ENCODE measurements at regions not wholly inside any gene's neighbourhood (a gene's known extent, or its start where the extent isn't known, plus 50 kb on each side); places are given as distances from the start of the nearest gene placed in this dataset.

DNA sequence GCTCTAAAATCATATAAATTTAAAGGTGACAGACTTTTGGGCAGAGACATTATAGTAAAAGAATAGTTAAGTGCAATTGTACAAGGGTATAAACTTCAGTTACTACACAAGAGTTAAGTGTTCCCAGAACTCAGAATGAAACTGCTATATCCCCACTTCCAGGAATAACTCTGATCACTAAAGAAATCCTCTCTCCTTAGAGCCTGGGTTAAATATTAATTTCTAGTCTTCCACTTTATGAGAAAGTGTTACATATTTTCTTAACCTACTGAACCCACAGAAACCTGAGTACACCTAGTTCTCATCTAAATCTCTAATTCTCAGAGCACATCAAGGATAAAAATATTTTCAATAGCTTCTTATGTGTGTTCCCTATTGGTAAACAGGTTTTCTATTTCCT is 99.1 kb upstream of the USP38 start:
- DNase-seq: no peak
- Histone ChIP-seq H3K4me3 (ENCODE audit: low read length) (no peak overlapping the region), H3K27me3 (ENCODE audit: control insufficient read depth, insufficient read depth, low read length, poor library complexity, severe bottlenecking) (no peaks in the 10 kb centered on the region), H3K27ac (ENCODE audit: low read depth, low read length) (no peak overlapping the region), H3K36me3 (ENCODE audit: control insufficient read depth, insufficient read depth, low read length) (no peaks in the 10 kb centered on the region), H3K9me3 (ENCODE audit: control insufficient read depth, low read length) (peaks cover 12% of the 10 kb centered on the region), H3K4me1 (ENCODE audit: control insufficient read depth, insufficient read depth, low read length) (no peaks in the 10 kb centered on the region), H3K9ac (ENCODE audit: extremely low read depth, low read length, poor library complexity, severe bottlenecking) (no peak overlapping the region)
- Mint-ChIP-seq H3K27ac (no peak overlapping the region), H3K4me3 (no peak overlapping the region), H3K4me1 (no peaks in the 10 kb centered on the region), H3K9me3 (peaks cover 15% of the 10 kb centered on the region), H3K27me3 (ENCODE audit: insufficient read depth) (no peaks in the 10 kb centered on the region), H3K36me3 (ENCODE audit: low read depth) (peaks cover 7% of the 10 kb centered on the region)
- TF ChIP-seq, protein P1, sequence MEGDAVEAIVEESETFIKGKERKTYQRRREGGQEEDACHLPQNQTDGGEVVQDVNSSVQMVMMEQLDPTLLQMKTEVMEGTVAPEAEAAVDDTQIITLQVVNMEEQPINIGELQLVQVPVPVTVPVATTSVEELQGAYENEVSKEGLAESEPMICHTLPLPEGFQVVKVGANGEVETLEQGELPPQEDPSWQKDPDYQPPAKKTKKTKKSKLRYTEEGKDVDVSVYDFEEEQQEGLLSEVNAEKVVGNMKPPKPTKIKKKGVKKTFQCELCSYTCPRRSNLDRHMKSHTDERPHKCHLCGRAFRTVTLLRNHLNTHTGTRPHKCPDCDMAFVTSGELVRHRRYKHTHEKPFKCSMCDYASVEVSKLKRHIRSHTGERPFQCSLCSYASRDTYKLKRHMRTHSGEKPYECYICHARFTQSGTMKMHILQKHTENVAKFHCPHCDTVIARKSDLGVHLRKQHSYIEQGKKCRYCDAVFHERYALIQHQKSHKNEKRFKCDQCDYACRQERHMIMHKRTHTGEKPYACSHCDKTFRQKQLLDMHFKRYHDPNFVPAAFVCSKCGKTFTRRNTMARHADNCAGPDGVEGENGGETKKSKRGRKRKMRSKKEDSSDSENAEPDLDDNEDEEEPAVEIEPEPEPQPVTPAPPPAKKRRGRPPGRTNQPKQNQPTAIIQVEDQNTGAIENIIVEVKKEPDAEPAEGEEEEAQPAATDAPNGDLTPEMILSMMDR (conservative IDR thresholded peaks at IDR 0.05): no peak

DNA sequence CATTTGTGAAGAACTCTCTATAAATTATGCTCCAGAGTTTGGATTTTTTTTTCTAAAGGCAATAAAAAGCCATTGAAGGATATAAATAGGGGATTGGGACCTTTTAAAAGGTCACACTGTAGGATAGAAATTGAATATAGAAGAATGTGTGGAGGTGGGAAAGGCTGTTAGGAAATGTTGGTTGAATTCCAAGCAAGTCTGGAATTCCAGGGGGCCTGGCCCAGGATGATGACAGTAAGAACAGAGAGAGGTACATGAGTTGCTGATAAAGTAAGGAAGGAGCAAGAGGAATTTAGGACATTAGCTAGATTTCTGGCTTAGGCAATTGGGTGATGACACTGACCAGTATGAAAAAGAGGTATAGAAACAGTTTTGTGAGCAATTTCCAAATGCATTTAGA is 95.4 kb upstream of the USP38 start:
- Histone ChIP-seq H3K4me3 (ENCODE audit: low read length) (no peak overlapping the region), H3K27ac (ENCODE audit: low read depth, low read length) (no peak overlapping the region), H3K36me3 (ENCODE audit: control insufficient read depth, insufficient read depth, low read length) (no peaks in the 10 kb centered on the region), H3K27me3 (ENCODE audit: control insufficient read depth, insufficient read depth, low read length, poor library complexity, severe bottlenecking) (no peaks in the 10 kb centered on the region), H3K9me3 (ENCODE audit: control insufficient read depth, low read length) (peaks cover 32% of the 10 kb centered on the region), H3K4me1 (ENCODE audit: control insufficient read depth, insufficient read depth, low read length) (no peaks in the 10 kb centered on the region), H3K9ac (ENCODE audit: extremely low read depth, low read length, poor library complexity, severe bottlenecking) (no peak overlapping the region)
- DNase-seq: peak; percentile 73
- Mint-ChIP-seq H3K4me1 (no peaks in the 10 kb centered on the region), H3K27ac (no peak overlapping the region), H3K9me3 (peaks cover 28% of the 10 kb centered on the region), H3K27me3 (ENCODE audit: insufficient read depth) (no peaks in the 10 kb centered on the region), H3K36me3 (ENCODE audit: low read depth) (peaks cover 10% of the 10 kb centered on the region), H3K4me3 (no peak overlapping the region)
- TF ChIP-seq, protein P1 (conservative IDR thresholded peaks at IDR 0.05): no peak

DNA sequence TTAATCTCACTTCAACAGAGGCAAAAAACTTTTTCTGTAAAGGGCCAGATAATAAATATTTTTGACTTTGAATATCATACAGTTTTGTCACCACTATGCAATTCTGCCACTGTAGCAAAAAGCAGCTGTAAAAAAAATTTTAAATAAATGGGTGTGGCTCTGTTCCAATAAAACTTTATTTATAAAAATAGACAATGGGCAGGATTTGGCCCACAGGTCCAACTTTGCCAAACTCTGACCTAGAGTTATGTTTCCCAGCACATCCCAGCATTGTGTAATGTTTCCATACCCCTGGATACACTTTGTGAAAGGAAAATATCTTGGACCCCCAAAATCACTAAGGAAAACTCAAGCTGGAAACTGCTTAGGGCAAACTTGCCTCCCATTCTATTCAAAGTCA is 94.9 kb upstream of the USP38 start:
- H3K9ac ChIP-seq (ENCODE audit: extremely low read depth, low read length, poor library complexity, severe bottlenecking): no peak overlapping the region
- H3K27me3 ChIP-seq (ENCODE audit: control insufficient read depth, insufficient read depth, low read length, poor library complexity, severe bottlenecking): no peaks in the 10 kb centered on the region
- H3K4me1 ChIP-seq (ENCODE audit: control insufficient read depth, insufficient read depth, low read length): no peaks in the 10 kb centered on the region
- no peak for DNase-seq
- peaks cover 29% of the 10 kb centered on the region for H3K9me3 Mint-ChIP-seq
- peaks cover 10% of the 10 kb centered on the region for H3K36me3 Mint-ChIP-seq (ENCODE audit: low read depth)
- peaks cover 38% of the 10 kb centered on the region for H3K9me3 ChIP-seq (ENCODE audit: control insufficient read depth, low read length)
- no peak overlapping the region for H3K27ac ChIP-seq (ENCODE audit: low read depth, low read length)
- no peak overlapping the region for H3K4me3 ChIP-seq (ENCODE audit: low read length)
- H3K27me3 Mint-ChIP-seq (ENCODE audit: insufficient read depth): no peaks in the 10 kb centered on the region
- TF ChIP-seq, protein P1 (conservative IDR thresholded peaks at IDR 0.05): no peak
- H3K4me3 Mint-ChIP-seq: no peak overlapping the region
- H3K27ac Mint-ChIP-seq: no peak overlapping the region
- no peaks in the 10 kb centered on the region for H3K36me3 ChIP-seq (ENCODE audit: control insufficient read depth, insufficient read depth, low read length)
- no peaks in the 10 kb centered on the region for H3K4me1 Mint-ChIP-seq
